Omental fat pad (tissue), 3 donors: ENCODE measurements at regions not wholly inside any gene's neighbourhood (a gene's known extent, or its start where the extent isn't known, plus 50 kb on each side); places are given as distances from the start of the nearest gene placed in this dataset.

ENCODE experiments used
- ATAC-seq: fragments of 150-250 bp; one replicate; pipeline ENCODE4 v1.9.1; 2016; ENCODE audit warnings: mild to moderate bottlenecking, moderate library complexity; ENCODE audit not compliant: low FRiP score
- DNase-seq: peaks from one replicate; pipeline ENCODE4 v3.0.0-alpha.2; 2019; ENCODE audit warnings: low spot score
- TF ChIP-seq, protein P1 (sequence below), 3 donors: fragments of 450-650 bp; IDR thresholded peaks; one replicate each; pipeline ENCODE4 v1.5.1; 2016 to 2017; ENCODE audit warnings: antibody characterized with exemption in 3 of 3, mild to moderate bottlenecking in 3 of 3, moderate library complexity in 2 of 3

DNA sequence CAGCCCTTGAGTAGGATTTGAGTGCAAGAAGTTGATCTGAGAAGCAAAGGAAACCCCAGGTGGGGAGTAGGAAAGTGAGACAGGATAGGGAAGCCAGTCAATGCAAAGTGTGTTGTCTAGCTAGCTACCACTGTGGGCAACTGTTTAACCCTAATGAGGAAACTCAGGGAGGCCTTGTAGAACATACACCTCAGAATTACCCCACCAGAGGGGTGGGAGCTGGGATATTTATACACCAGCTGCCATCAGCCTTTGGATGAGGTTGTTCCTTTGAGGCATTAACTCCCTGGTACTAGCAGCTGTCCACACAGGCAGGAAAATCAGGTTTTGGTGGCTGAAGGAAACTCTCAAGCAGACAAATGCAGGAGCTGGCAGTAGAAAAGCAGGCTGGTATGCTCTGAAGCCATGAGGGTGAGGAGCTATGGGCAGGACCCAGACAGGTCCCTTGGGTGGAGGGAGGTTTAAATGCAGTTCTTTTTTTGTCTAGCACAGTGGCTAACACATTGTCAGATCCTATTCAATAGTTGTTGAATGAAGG lies 60.1 kb upstream of the ARID5B start:
- ATAC-seq = no peak
- no peak for DNase-seq

DNA sequence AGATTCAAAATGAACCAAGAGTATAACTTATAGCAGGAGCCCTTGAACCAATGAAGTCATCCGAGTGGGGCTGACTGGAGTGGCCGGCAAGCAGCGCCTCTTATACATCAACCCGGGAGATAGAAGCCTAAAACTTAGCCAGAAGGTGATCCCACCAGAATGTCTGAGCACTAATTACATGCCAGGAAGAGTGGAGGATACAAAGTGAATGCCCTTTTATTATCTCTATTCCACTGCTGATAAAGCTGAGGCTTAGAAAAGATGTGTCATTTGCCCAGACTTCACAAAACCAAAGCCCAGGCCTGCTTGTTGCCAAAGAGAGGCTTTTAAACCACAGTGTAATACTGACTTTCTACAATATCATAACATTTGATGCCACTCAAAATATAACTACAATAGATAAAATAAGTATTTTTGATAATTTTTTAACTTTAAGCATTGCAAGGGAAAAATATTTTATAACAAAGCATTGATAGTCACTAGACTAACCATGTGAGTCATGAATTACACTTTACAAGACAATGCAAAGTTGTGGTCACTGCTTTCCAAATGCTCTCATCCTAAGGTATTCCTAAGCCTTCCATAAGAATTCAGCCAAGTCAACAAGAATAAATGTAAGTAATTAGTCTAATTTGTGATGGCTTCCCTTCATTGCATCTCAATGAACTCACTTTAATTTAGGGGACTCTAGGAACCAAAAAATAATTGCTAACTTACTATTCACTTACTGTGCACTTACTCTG lies 58.6 kb upstream of the ARID5B start:
- TF ChIP-seq, protein P1, sequence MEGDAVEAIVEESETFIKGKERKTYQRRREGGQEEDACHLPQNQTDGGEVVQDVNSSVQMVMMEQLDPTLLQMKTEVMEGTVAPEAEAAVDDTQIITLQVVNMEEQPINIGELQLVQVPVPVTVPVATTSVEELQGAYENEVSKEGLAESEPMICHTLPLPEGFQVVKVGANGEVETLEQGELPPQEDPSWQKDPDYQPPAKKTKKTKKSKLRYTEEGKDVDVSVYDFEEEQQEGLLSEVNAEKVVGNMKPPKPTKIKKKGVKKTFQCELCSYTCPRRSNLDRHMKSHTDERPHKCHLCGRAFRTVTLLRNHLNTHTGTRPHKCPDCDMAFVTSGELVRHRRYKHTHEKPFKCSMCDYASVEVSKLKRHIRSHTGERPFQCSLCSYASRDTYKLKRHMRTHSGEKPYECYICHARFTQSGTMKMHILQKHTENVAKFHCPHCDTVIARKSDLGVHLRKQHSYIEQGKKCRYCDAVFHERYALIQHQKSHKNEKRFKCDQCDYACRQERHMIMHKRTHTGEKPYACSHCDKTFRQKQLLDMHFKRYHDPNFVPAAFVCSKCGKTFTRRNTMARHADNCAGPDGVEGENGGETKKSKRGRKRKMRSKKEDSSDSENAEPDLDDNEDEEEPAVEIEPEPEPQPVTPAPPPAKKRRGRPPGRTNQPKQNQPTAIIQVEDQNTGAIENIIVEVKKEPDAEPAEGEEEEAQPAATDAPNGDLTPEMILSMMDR (IDR thresholded peaks at IDR 0.05) = no peak
- ATAC-seq = peak; percentile 48
- no peak for DNase-seq

More for the DNA sequence above, 60.1 kb upstream of the ARID5B start:
- TF ChIP-seq, protein P1 (IDR thresholded peaks at IDR 0.05) = no peak

DNA sequence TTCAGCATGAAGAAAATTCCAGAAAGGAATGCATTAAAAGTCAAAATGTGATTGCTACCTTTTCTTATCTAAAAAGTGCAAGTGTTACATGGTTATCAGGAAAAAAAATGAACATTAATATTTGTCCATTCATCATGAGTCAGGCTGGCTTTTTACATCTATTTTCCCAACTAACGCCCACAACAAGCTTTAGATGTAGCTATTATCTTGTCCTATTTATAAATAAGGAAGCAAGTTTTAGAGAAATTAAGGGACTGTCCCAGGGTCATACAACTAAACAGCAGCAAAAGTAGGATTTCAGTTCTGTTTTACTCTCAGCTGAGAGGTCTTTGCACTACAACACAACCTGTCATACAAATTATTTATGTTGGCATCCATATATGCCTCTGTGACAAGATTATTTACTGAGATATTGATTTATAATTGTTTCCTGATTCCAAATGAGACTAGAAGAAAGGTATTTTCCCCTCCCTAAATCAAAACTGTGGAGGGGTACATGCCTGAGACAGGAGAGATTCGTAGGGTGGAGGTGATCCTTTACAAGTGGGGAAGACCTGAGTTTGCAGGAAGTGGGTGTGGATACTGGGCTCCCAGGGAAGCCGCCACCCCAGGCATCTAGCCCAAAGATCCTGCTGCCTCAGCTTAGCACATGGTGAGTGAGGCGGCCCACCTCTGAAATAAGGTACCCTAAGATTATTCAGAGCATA lies 57.2 kb upstream of the ARID5B start:
- no peak for DNase-seq
- ATAC-seq = no peak

DNA sequence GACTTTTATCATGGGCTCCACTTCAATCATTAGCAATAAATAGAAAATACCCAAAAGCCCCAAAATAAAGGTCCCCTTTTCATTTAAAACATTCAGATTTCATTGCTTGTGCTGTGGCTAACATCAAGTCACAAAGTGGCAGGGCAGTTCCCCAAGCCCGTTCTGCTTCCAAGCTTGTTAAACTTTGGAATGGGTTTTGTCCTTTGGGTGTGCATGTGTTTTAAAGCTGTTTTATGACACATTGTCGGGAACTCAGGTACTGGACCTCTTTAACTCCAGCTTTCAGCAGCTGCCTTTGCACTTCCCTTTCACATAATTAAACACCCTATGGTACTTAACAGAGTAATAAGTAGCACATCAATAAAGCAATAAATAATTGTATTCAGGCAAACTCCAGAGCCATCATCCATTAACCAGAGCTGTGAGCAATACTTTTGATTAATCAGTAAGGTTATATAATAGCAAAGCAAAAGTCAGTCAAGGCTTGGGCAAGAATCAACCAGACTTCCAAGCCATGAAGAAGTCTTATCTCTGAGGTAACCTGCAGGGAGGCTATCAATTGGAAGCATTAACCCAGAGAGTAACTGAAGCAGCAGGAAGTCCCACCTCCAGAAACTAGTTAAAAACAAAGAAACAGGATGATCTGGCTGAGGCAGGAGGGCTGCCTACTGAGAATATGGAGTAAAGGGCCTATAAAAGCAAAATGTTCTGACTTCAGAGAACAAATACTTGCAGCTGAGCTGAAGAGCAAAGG lies 56.1 kb upstream of the ARID5B start:
- DNase-seq (no peak), ATAC-seq (no peak)
- TF ChIP-seq, protein P1 (IDR thresholded peaks at IDR 0.05) = no peak

More for the DNA sequence above, 57.2 kb upstream of the ARID5B start:
- TF ChIP-seq, protein P1 (IDR thresholded peaks at IDR 0.05) = no peak

DNA sequence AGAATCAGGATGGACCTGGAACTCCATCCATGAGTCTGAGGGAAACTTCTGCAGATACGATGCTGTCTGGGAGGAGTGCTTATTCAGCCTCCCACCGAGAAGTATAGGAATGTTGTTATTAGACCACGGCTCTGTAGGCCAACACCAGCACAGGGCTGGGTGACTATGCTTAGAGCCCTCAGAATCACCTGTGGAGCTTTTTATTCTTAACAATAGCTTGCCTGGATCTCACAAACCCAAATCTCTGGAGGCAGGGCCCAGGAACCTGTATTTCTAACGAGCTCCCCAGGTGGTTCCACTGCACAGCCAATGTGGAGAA lies 55.6 kb upstream of the ARID5B start:
- ATAC-seq (no peak), DNase-seq (no peak)
- TF ChIP-seq, protein P1 (IDR thresholded peaks at IDR 0.05) = no peak

DNA sequence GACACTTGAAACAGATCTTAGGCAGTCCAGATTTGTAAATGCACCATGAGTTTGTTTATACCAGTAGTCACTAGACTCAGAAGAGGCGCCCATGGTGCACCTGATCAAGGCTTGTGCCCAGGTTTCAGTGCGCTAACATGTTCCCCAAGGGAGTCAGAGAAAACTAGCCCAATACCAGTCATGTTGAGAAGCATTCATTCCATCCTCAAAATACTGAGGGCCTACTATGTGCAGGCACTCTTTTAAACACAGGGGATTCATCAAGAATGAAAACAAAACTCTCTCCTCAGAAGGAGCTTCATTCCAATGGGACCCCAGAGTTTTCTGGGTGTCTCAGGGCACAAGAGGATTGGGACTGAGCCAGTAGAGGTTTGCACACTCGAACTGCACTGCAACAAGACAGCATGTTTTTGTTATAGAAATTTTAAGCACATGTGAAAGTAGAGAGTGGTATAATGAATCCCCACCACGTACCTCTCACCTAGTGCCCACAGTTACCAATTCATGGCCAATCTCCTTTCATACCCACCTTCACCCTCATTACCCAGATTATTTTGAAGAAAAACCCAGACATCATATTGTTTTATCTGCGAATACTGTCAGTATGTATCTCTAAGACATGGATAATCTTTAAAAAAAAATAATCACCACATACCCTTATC lies 55.0 kb upstream of the ARID5B start:
- TF ChIP-seq, protein P1 (IDR thresholded peaks at IDR 0.05) = no peak
- ATAC-seq = no peak
- DNase-seq = no peak
